Keratinocyte (primary cell): ENCODE measurements at regions not wholly inside any gene's neighbourhood (a gene's known extent, or its start where the extent isn't known, plus 50 kb on each side); places are given as distances from the start of the nearest gene placed in this dataset.

Experiments
- DNase-seq: peaks from one replicate; pipeline ENCODE4 v3.0.0-alpha.2; 2011; ENCODE audit warnings: low read depth, missing footprints, low spot score
- FAIRE-seq: peaks from 2 replicates; lab custom pipeline; 2011; peaks lifted over from hg19 to GRCh38; lab: Jason Lieb, UNC
- H2AFZ ChIP-seq: 2 replicates; pipeline ENCODE4 v1.6.0; 2012; ENCODE audit warnings: low read length, control low read depth, inconsistent platforms; ENCODE audit not compliant: control insufficient read depth
- H3K27ac ChIP-seq: 2 replicates; pipeline ENCODE4 v1.5.1; 2011; ENCODE audit warnings: low read length; ENCODE audit not compliant: control insufficient read depth, insufficient read depth
- H3K27me3 ChIP-seq: 3 replicates; pipeline ENCODE4 v1.6.0; 2011; ENCODE audit warnings: low read length; ENCODE audit not compliant: control insufficient read depth, insufficient read depth; ENCODE audit errors: extremely low read depth
- H3K36me3 ChIP-seq, 2 experiments: 2 replicates in 1 of 2; 3 replicates in 1 of 2; pipeline ENCODE4 v1.5.1; 2011; ENCODE audit warnings: low read length in 2 of 2, mild to moderate bottlenecking in 1 of 2; ENCODE audit not compliant: control insufficient read depth in 2 of 2, insufficient read depth in 2 of 2; ENCODE audit errors: extremely low read depth in 1 of 2
- H3K4me1 ChIP-seq: 3 replicates; pipeline ENCODE4 v1.5.1; 2011; ENCODE audit warnings: low read length; ENCODE audit not compliant: control insufficient read depth, insufficient read depth; ENCODE audit errors: extremely low read depth
- H3K4me2 ChIP-seq: 3 replicates; pipeline ENCODE4 v1.6.0; 2011; ENCODE audit warnings: low read depth, low read length; ENCODE audit not compliant: control insufficient read depth, insufficient read depth; ENCODE audit errors: extremely low read depth
- H3K4me3 ChIP-seq, 3 experiments: fragments of 200-600 bp in 1 of 3; sonication (generic) in 1 of 3; 2 replicates in 2 of 3; 3 replicates in 1 of 3; pipeline ENCODE4 v1.5.1; 2011 to 2016; ENCODE audit warnings: low read length in 3 of 3, mild to moderate bottlenecking in 3 of 3, control low read depth in 2 of 3, inconsistent platforms in 1 of 3, low read depth in 1 of 3, mixed read lengths in 1 of 3, mixed run types in 1 of 3, moderate library complexity in 1 of 3; ENCODE audit not compliant: control insufficient read depth in 2 of 3, insufficient read depth in 2 of 3; ENCODE audit errors: extremely low read depth in 1 of 3
- H3K79me2 ChIP-seq: 2 replicates; pipeline ENCODE4 v1.6.0; 2012; ENCODE audit warnings: low read length; ENCODE audit not compliant: control insufficient read depth, insufficient read depth
- H3K9ac ChIP-seq: 3 replicates; pipeline ENCODE4 v1.6.0; 2011; ENCODE audit warnings: low read length; ENCODE audit not compliant: control insufficient read depth, insufficient read depth; ENCODE audit errors: extremely low read depth
- H3K9me1 ChIP-seq: 3 replicates; pipeline ENCODE4 v1.6.0; 2011; ENCODE audit warnings: low read length; ENCODE audit not compliant: control insufficient read depth, insufficient read depth; ENCODE audit errors: extremely low read depth
- H3K9me3 ChIP-seq: 2 replicates; pipeline ENCODE4 v1.5.1; 2012; ENCODE audit warnings: low read depth, low read length; ENCODE audit not compliant: control insufficient read depth
- H4K20me1 ChIP-seq: 3 replicates; pipeline ENCODE4 v1.6.0; 2011; ENCODE audit warnings: low read length; ENCODE audit not compliant: control insufficient read depth, insufficient read depth; ENCODE audit errors: extremely low read depth
- EZH2 ChIP-seq: IDR thresholded peaks from one replicate; pipeline ENCODE4 v1.6.1; 2012; ENCODE audit warnings: inconsistent platforms, mild to moderate bottlenecking, low read length, moderate library complexity
- dilution Hi-C: fragments of 300-500 bp; cut with MboI; formaldehyde crosslinking; loops from one replicate; pipeline ENCODE4 v1.7.0; 2020; ENCODE audit warnings: low sequenced_read_pairs; ENCODE audit not compliant: extremely low pct_ligation_motif_present
- TF ChIP-seq, protein P1 (sequence below), 3 experiments: IDR thresholded peaks in 1 of 3; conservative IDR thresholded peaks in 1 of 3; optimal IDR thresholded peaks in 1 of 3; 2 replicates in 2 of 3; 3 replicates in 1 of 3; pipeline versions ENCODE3 to v1.5.1; 2011; ENCODE audit warnings: low read length in 3 of 3, mild to moderate bottlenecking in 3 of 3, moderate library complexity in 2 of 3, control low read depth in 1 of 3, inconsistent platforms in 1 of 3; ENCODE audit not compliant: insufficient read depth in 2 of 3; ENCODE audit errors: extremely low read depth in 1 of 3

DNA sequence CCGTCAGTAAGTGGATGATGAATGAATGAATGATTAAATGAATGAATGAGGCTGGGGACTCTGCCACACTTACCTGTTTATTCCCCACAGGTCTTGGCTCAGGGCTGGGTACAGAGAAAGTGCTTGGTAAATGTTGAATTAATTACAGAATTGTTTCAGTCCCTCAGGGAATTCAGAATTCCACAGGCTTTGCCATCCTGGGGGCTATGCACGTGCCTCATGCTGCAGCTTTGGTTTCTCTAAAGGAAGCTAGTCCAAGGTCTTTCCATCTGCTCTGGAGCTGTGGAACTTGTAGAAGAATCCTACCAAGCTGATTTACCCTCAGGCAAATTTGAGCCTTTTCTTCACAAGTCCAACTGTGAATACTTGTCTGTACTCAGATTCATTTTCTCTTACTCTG is 376.8 kb upstream of the AJAP1 start:
- Histone ChIP-seq H3K4me1 (no peaks in the 10 kb centered on the region), H3K36me3 (no peaks in the 10 kb centered on the region), H3K27me3 (no peaks in the 10 kb centered on the region), H3K79me2 (no peaks in the 10 kb centered on the region), H4K20me1 (no peaks in the 10 kb centered on the region), H2AFZ (no peak overlapping the region), H3K9ac (no peak overlapping the region), H3K27ac (no peak overlapping the region), H3K4me3 (no peak overlapping the region), H3K4me2 (no peak overlapping the region), H3K9me3 (peaks cover 2% of the 10 kb centered on the region), H3K9me1 (no peaks in the 10 kb centered on the region)
- TF ChIP-seq EZH2, result no peak
- TF ChIP-seq, protein P1, sequence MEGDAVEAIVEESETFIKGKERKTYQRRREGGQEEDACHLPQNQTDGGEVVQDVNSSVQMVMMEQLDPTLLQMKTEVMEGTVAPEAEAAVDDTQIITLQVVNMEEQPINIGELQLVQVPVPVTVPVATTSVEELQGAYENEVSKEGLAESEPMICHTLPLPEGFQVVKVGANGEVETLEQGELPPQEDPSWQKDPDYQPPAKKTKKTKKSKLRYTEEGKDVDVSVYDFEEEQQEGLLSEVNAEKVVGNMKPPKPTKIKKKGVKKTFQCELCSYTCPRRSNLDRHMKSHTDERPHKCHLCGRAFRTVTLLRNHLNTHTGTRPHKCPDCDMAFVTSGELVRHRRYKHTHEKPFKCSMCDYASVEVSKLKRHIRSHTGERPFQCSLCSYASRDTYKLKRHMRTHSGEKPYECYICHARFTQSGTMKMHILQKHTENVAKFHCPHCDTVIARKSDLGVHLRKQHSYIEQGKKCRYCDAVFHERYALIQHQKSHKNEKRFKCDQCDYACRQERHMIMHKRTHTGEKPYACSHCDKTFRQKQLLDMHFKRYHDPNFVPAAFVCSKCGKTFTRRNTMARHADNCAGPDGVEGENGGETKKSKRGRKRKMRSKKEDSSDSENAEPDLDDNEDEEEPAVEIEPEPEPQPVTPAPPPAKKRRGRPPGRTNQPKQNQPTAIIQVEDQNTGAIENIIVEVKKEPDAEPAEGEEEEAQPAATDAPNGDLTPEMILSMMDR (optimal IDR thresholded peaks at IDR 0.05 in 1 of 3, IDR thresholded peaks at IDR 0.05 in 1 of 3, conservative IDR thresholded peaks at IDR 0.05 in 1 of 3; ENCODE audit: extremely low read depth in 1 of 3, insufficient read depth in 2 of 3, low read length in 3 of 3), result no peak
- DNase-seq (no peak), FAIRE-seq (no peak)
- dilution Hi-C loops, result no loop called here

GRCh38 chr1:4284976-4285375 is 369.4 kb upstream of the AJAP1 start:
- H3K9ac ChIP-seq, result no peak overlapping the region
- H3K4me1 ChIP-seq, result no peaks in the 10 kb centered on the region
- H3K9me1 ChIP-seq, result no peaks in the 10 kb centered on the region
- no peaks in the 10 kb centered on the region for H4K20me1 ChIP-seq
- H3K79me2 ChIP-seq, result no peaks in the 10 kb centered on the region
- FAIRE-seq (no peak), DNase-seq (no peak)
- dilution Hi-C loops, result no loop called here
- no peak overlapping the region for H3K4me3 ChIP-seq
- TF ChIP-seq, protein P1 (optimal IDR thresholded peaks at IDR 0.05 in 1 of 3, IDR thresholded peaks at IDR 0.05 in 1 of 3, conservative IDR thresholded peaks at IDR 0.05 in 1 of 3; ENCODE audit: extremely low read depth in 1 of 3, insufficient read depth in 2 of 3, low read length in 3 of 3), result no peak
- no peak for TF ChIP-seq EZH2
- no peaks in the 10 kb centered on the region for H3K36me3 ChIP-seq
- no peaks in the 10 kb centered on the region for H3K27me3 ChIP-seq
- no peak overlapping the region for H3K27ac ChIP-seq
- no peak overlapping the region for H3K4me2 ChIP-seq
- H3K9me3 ChIP-seq, result no peaks in the 10 kb centered on the region
- H2AFZ ChIP-seq, result no peak overlapping the region
